HEK293 (cell line): ENCODE measurements at regions not wholly inside any gene's neighbourhood (a gene's known extent, or its start where the extent isn't known, plus 50 kb on each side); places are given as distances from the start of the nearest gene placed in this dataset.

Experiments used
- EGR2 ChIP-seq: fragments of 450-650 bp; formaldehyde crosslinking; IDR thresholded peaks from 2 replicates; pipeline ENCODE4 v1.5.1; 2016; ENCODE audit warnings: low read depth, missing biosample characterization, missing genetic modification characterization
- ZBTB10 ChIP-seq: fragments of 450-650 bp; formaldehyde crosslinking; IDR thresholded peaks from 2 replicates; pipeline ENCODE4 v1.5.1; 2016; ENCODE audit warnings: missing biosample characterization, missing genetic modification characterization
- ZBTB17 ChIP-seq: fragments of 450-650 bp; formaldehyde crosslinking; IDR thresholded peaks from 2 replicates; pipeline ENCODE4 v1.5.1; 2016; ENCODE audit warnings: missing biosample characterization, missing genetic modification characterization

GRCh38 chr10:3636356-3637181 is 148.4 kb downstream of the KLF6 start:
- TF ChIP-seq EGR2 (tag by site-specific recombination) (no peak), ZBTB10 (no peak), ZBTB17 (no peak)
